H1 (cell line): ENCODE measurements at regions not wholly inside any gene's neighbourhood (a gene's known extent, or its start where the extent isn't known, plus 50 kb on each side); places are given as distances from the start of the nearest gene placed in this dataset.

Experiments used
- CTCF ChIA-PET: fragments of 300-600 bp; sonication (Branson Sonifier 250); formaldehyde crosslinking; loops from one replicate; lab custom pipeline; 2021; ENCODE audit not compliant: partially characterized antibody; lab: Charles Lee
- POLR2A ChIA-PET: fragments of 300-600 bp; sonication (Branson Sonifier 250); formaldehyde crosslinking; loops from one replicate; lab custom pipeline; 2021; ENCODE audit warnings: inconsistent platforms; ENCODE audit not compliant: partially characterized antibody; lab: Charles Lee
- DNase-seq, 2 experiments: peaks; one replicate each; pipeline versions ENCODE4 v3.0.0 to v3.0.0-alpha.2; 2010 to 2022; ENCODE audit warnings: low spot score in 2 of 2, low read depth in 1 of 2, mixed read lengths in 1 of 2
- FAIRE-seq: peaks from 2 replicates; lab custom pipeline; 2011; peaks lifted over from hg19 to GRCh38; lab: Jason Lieb, UNC
- H2AFZ ChIP-seq: 2 replicates; pipeline ENCODE4 v1.8.1; 2012; ENCODE audit warnings: low read length, inconsistent platforms
- H2AK5ac ChIP-seq: 2 replicates; pipeline ENCODE4 v1.6.1; 2013; ENCODE audit warnings: low read depth, low read length
- H2BK120ac ChIP-seq: replicated peaks from 2 replicates; pipeline ENCODE3; 2013; ENCODE audit warnings: low read depth, low read length, inconsistent platforms
- H2BK12ac ChIP-seq: 2 replicates; pipeline ENCODE4 v1.6.1; 2013; ENCODE audit warnings: low read depth, low read length
- H2BK15ac ChIP-seq: 2 replicates; pipeline ENCODE4 v1.6.1; 2013; ENCODE audit warnings: low read length
- H2BK20ac ChIP-seq: 2 replicates; pipeline ENCODE4 v1.6.1; 2013; ENCODE audit warnings: low read length
- H2BK5ac ChIP-seq: 2 replicates; pipeline ENCODE4 v1.6.1; 2013; ENCODE audit warnings: low read depth, low read length
- H3K14ac ChIP-seq: 2 replicates; pipeline ENCODE4 v1.6.1; 2013; ENCODE audit warnings: inconsistent platforms; ENCODE audit not compliant: insufficient read length
- H3K18ac ChIP-seq: 2 replicates; pipeline ENCODE4 v1.6.1; 2013; ENCODE audit warnings: low read length; ENCODE audit errors: extremely low read depth
- H3K23ac ChIP-seq: 2 replicates; pipeline ENCODE4 v1.6.1; 2013; ENCODE audit warnings: inconsistent platforms; ENCODE audit not compliant: insufficient read length
- H3K23me2 ChIP-seq: 2 replicates; pipeline ENCODE4 v1.6.1; 2013; ENCODE audit warnings: low read depth, low read length
- H3K27ac ChIP-seq: 2 replicates; pipeline ENCODE4 v1.6.1; 2011; ENCODE audit warnings: low read depth, low read length, inconsistent platforms
- H3K27me3 ChIP-seq, 4 experiments: replicated peaks in 1 of 4; 1 replicate in 1 of 4; 2 replicates in 3 of 4; pipeline versions ENCODE4 v1.6.1 to v1.8.1; 2011 to 2013; ENCODE audit warnings: low read length in 3 of 4, mild to moderate bottlenecking in 3 of 4, inconsistent platforms in 2 of 4, mixed read lengths in 2 of 4, moderate library complexity in 1 of 4; ENCODE audit not compliant: control insufficient read depth in 3 of 4, insufficient read depth in 3 of 4; ENCODE audit errors: extremely low read depth in 1 of 4
- H3K36me3 ChIP-seq, 4 experiments: 2 replicates each; pipeline versions ENCODE4 v1.6.1 to v1.8.1; 2011 to 2013; ENCODE audit warnings: mild to moderate bottlenecking in 4 of 4, low read length in 3 of 4, moderate library complexity in 2 of 4, control low read depth in 1 of 4, inconsistent platforms in 1 of 4; ENCODE audit not compliant: insufficient read depth in 4 of 4, control insufficient read depth in 2 of 4
- H3K4ac ChIP-seq: replicated peaks from 2 replicates; pipeline ENCODE3; 2013; ENCODE audit warnings: low read length, low read depth, mixed read lengths, inconsistent platforms; ENCODE audit not compliant: insufficient read length
- H3K4me1 ChIP-seq, 4 experiments: replicated peaks in 1 of 4; 1 replicate in 1 of 4; 2 replicates in 3 of 4; pipeline versions ENCODE4 v1.6.1 to v1.8.1; 2011 to 2013; ENCODE audit warnings: low read length in 3 of 4, inconsistent platforms in 2 of 4, mixed read lengths in 1 of 4; ENCODE audit not compliant: insufficient read depth in 4 of 4, control insufficient read depth in 3 of 4
- H3K4me2 ChIP-seq, 2 experiments: 2 replicates each; pipeline versions ENCODE4 v1.6.1 to v1.8.1; 2011 to 2013; ENCODE audit warnings: low read depth in 2 of 2, low read length in 2 of 2, control low read depth in 1 of 2, inconsistent platforms in 1 of 2, mild to moderate bottlenecking in 1 of 2; ENCODE audit not compliant: insufficient read depth in 1 of 2
- H3K4me3 ChIP-seq, 4 experiments: fragments of 200-600, 300-600 bp in 1 of 4; sonication (generic), shearing (Covaris generic), sonication (Bioruptor Twin) in 1 of 4; 2 replicates each; pipeline versions ENCODE4 v1.5.1 to v1.8.1; 2011 to 2016; ENCODE audit warnings: low read length in 4 of 4, low read depth in 3 of 4, control low read depth in 2 of 4, inconsistent platforms in 2 of 4, mild to moderate bottlenecking in 2 of 4, mixed read lengths in 1 of 4, moderate library complexity in 1 of 4; ENCODE audit not compliant: insufficient read depth in 2 of 4; ENCODE audit errors: extremely low read depth in 1 of 4
- H3K56ac ChIP-seq: replicated peaks from 2 replicates; pipeline ENCODE3; 2013; ENCODE audit warnings: low read depth, mild to moderate bottlenecking, mixed read lengths, low read length, inconsistent platforms; ENCODE audit not compliant: insufficient read length
- H3K79me1 ChIP-seq: 2 replicates; pipeline ENCODE4 v1.6.1; 2013; ENCODE audit warnings: low read depth, low read length, control low read depth
- H3K79me2 ChIP-seq, 2 experiments: 2 replicates each; pipeline versions ENCODE4 v1.6.1 to v1.8.1; 2012 to 2013; ENCODE audit warnings: low read length in 2 of 2, mild to moderate bottlenecking in 2 of 2, inconsistent platforms in 1 of 2; ENCODE audit not compliant: insufficient read depth in 2 of 2, control insufficient read depth in 1 of 2
- H3K9ac ChIP-seq, 4 experiments: replicated peaks in 1 of 4; 1 replicate in 1 of 4; 2 replicates in 3 of 4; pipeline versions ENCODE4 v1.6.1 to v1.8.1; 2011 to 2013; ENCODE audit warnings: low read depth in 3 of 4, low read length in 3 of 4, control low read depth in 2 of 4, mild to moderate bottlenecking in 2 of 4, moderate library complexity in 2 of 4, inconsistent platforms in 1 of 4; ENCODE audit errors: extremely low read depth in 1 of 4
- H3K9me3 ChIP-seq, 2 experiments: 2 replicates each; pipeline versions ENCODE4 v1.6.1 to v1.8.1; 2012 to 2013; ENCODE audit warnings: mild to moderate bottlenecking in 2 of 2, moderate library complexity in 2 of 2, control low read depth in 1 of 2, inconsistent platforms in 1 of 2, low read depth in 1 of 2, low read length in 1 of 2, mixed read lengths in 1 of 2; ENCODE audit not compliant: insufficient read depth in 2 of 2
- H4K20me1 ChIP-seq, 2 experiments: replicated peaks in 1 of 2; 2 replicates each; pipeline versions ENCODE3 to v1.8.1; 2011 to 2013; ENCODE audit warnings: inconsistent platforms in 2 of 2, low read length in 2 of 2, mild to moderate bottlenecking in 1 of 2; ENCODE audit not compliant: insufficient read depth in 2 of 2, control insufficient read depth in 1 of 2
- H4K5ac ChIP-seq: 2 replicates; pipeline ENCODE4 v1.6.1; 2013; ENCODE audit warnings: low read length, low read depth, mixed read lengths, inconsistent platforms; ENCODE audit not compliant: insufficient read length
- H4K8ac ChIP-seq: 2 replicates; pipeline ENCODE4 v1.8.0; 2013; ENCODE audit warnings: mild to moderate bottlenecking, moderate library complexity, low read length, inconsistent platforms; ENCODE audit not compliant: insufficient read depth; ENCODE audit errors: extremely low read depth
- H4K91ac ChIP-seq: replicated peaks from 2 replicates; pipeline ENCODE3; 2013; ENCODE audit warnings: low read length, mixed read lengths, inconsistent platforms; ENCODE audit not compliant: insufficient read length
- CHD1 ChIP-seq: IDR thresholded peaks from 2 replicates; pipeline ENCODE4 v1.6.1; 2012; ENCODE audit warnings: low read depth, low read length, improper control_type of control experiment
- EZH2 ChIP-seq: fragments of 200-600 bp; sonication (generic); IDR thresholded peaks from 2 replicates; pipeline ENCODE4 v1.7.1; 2012; ENCODE audit warnings: low read depth, mild to moderate bottlenecking, moderate library complexity, low read length, inconsistent platforms; ENCODE audit not compliant: severe bottlenecking
- MAX ChIP-seq: IDR thresholded peaks from 2 replicates; pipeline ENCODE4 v1.6.1; 2012; ENCODE audit warnings: inconsistent platforms
- RAD21 ChIP-seq, 2 experiments: IDR thresholded peaks in 1 of 2; conservative IDR thresholded peaks in 1 of 2; 2 replicates each; pipeline ENCODE4 v1.6.1; 2011; ENCODE audit warnings: low read depth in 2 of 2, low read length in 2 of 2, improper control_type of control experiment in 1 of 2, inconsistent platforms in 1 of 2, mild to moderate bottlenecking in 1 of 2, moderate library complexity in 1 of 2
- RNF2 ChIP-seq: fragments of 200-900, 300-1000 bp; sonication (generic); IDR thresholded peaks from 2 replicates; pipeline ENCODE4 v1.7.1; 2016; ENCODE audit warnings: borderline replicate concordance, low read depth, mild to moderate bottlenecking, antibody characterized with exemption, low read length; ENCODE audit not compliant: poor library complexity, severe bottlenecking; ENCODE audit errors: missing control alignments
- SP4 ChIP-seq: IDR thresholded peaks from 2 replicates; pipeline ENCODE4 v1.6.1; 2012; ENCODE audit warnings: low read length, inconsistent platforms
- TEAD4 ChIP-seq: IDR thresholded peaks from 2 replicates; pipeline ENCODE4 v1.6.1; 2012; ENCODE audit warnings: low read depth, low read length, inconsistent platforms, mixed read lengths
- WGBS, 2 experiments: shearing (Covaris generic) in 1 of 2; methylation state at CpG; one replicate each; pipeline versions ENCODE4 v1.1.6 to v1.1.7; 2013 to 2015; ENCODE audit warnings: low lambda C conversion rate in 2 of 2, mixed read lengths in 2 of 2, inconsistent platforms in 1 of 2, low coverage in 1 of 2, missing lambda C conversion rate in 1 of 2; ENCODE audit not compliant: insufficient replicate concordance in 2 of 2, insufficient coverage in 1 of 2, insufficient read length in 1 of 2; ENCODE audit errors: extremely low coverage in 1 of 2, missing lambda C conversion rate in 1 of 2; 5-methylcytosine and 5-hydroxymethylcytosine counted together

- H4K20me1 ChIP-seq, result no peaks in the 10 kb centered on the region
- no peaks in the 10 kb centered on the region for H3K36me3 ChIP-seq
- DNase-seq (no peak), FAIRE-seq (no peak)
- H2BK15ac ChIP-seq, result no peak overlapping the region
- no peak for TF ChIP-seq RNF2
- TF ChIP-seq MAX, result no peak
- no peak for TF ChIP-seq RAD21 (IDR thresholded peaks at IDR 0.05 in 1 of 2, conservative IDR thresholded peaks at IDR 0.05 in 1 of 2; ENCODE audit: low read depth in 2 of 2, low read length in 2 of 2)
- TF ChIP-seq SP4, result no peak
- TF ChIP-seq CHD1, result no peak
- TF ChIP-seq EZH2, result no peak
- no peak for TF ChIP-seq TEAD4
- H2AK5ac ChIP-seq, result no peak overlapping the region
- no peak overlapping the region for H3K4ac ChIP-seq
- H2BK5ac ChIP-seq, result no peak overlapping the region
- no peak overlapping the region for H2AFZ ChIP-seq
- H3K79me2 ChIP-seq, result no peaks in the 10 kb centered on the region
- ChIA-PET CTCF (no interaction called here), POLR2A (no interaction called here)
- no peak overlapping the region for H2BK20ac ChIP-seq
- peaks cover 0 to 7% of the 10 kb centered on the region in 2 experiments; a peak in 1 of 4 replicates for H3K9me3 ChIP-seq
- H3K23ac ChIP-seq, result no peak overlapping the region
- H3K23me2 ChIP-seq, result no peaks in the 10 kb centered on the region
- H4K8ac ChIP-seq, result no peak overlapping the region
- no peak overlapping the region for H3K4me3 ChIP-seq
- no peak overlapping the region for H3K14ac ChIP-seq
- no peak overlapping the region for H3K56ac ChIP-seq
- no peak overlapping the region for H3K18ac ChIP-seq
- H4K5ac ChIP-seq, result no peak overlapping the region
- 88% methylated on average over 3 of the region's 3 CpGs; no CpG with 5 or more reads in 1 of the 2 experiments for WGBS, 2 experiments
- no peak overlapping the region for H4K91ac ChIP-seq
- H3K4me1 ChIP-seq, result no peaks in the 10 kb centered on the region
- no peak overlapping the region for H2BK12ac ChIP-seq
- no peaks in the 10 kb centered on the region for H3K79me1 ChIP-seq
- no peak overlapping the region for H3K9ac ChIP-seq
- no peak overlapping the region for H3K4me2 ChIP-seq
- H2BK120ac ChIP-seq, result no peak overlapping the region
- no peak overlapping the region for H3K27ac ChIP-seq
- no peaks in the 10 kb centered on the region for H3K27me3 ChIP-seq
Observed at GRCh38 chr6:9044426-9044825, 609.1 kb upstream of the SLC35B3 start.
